IPS DF 4.7 (cell line): ENCODE measurements at regions not wholly inside any gene's neighbourhood (a gene's known extent, or its start where the extent isn't known, plus 50 kb on each side); places are given as distances from the start of the nearest gene placed in this dataset.

Experiments used
- DNase-seq: peaks from one replicate; pipeline ENCODE4 v3.0.0-alpha.2; 2013; ENCODE audit warnings: low spot score; ENCODE audit errors: extremely low read depth

- DNase-seq, result no peak
These were observed 574.8 kb downstream of the MBD2 start for GRCh38 chr18:53649621-53650020.

DNA sequence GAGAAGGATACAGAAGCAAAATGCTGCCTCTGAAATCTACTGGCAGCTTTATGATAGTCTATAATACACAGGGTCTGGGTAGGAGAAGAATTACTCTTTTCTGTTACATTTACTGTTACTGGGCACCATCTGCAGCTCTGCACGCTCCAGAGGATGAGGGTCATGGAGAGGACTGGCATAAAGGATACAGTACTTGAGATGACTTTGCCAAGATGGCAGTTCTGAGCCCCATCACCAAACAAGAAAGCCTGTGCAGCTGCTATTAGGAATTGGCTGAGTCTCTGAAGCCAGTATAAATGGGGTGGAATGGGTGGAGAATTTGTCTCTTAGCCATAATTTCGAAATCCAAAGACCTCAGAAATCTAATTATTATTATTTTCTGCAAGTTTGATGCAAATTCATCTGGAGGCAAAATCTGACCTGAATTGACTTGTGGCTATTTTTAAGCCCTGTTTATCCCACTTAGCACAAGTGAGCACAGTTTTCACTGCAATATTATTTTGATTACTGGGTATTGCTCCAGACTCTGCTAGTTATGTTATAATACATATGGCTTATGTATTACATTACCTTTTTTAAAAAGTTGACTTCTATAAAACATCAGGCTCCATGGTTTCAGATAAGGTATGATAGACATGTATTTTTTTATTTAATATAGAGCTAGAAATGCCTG lies 579.5 kb downstream of the MBD2 start:
- no peak for DNase-seq

- no peak for DNase-seq
These were observed 584.8 kb downstream of the MBD2 start for GRCh38 chr18:53639687-53640086.

DNA sequence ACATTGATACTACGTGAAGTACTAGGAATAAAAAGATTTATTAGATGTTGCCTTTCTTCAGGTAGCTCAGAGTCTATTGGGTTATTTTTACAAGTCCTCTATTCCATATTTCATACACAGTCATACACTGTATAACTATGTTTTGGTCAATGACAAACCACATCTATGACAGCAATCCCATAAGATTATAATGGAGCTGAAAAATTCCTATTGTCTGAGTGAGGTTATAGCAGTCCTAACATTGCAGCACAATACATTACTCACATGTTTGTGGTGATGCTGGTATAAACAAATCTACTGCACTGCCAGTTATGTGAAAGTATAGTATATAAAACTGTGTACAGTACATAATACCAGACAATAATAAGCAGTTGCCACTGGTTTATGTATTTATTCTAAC lies 595.1 kb downstream of the MBD2 start:
- no peak for DNase-seq

DNA sequence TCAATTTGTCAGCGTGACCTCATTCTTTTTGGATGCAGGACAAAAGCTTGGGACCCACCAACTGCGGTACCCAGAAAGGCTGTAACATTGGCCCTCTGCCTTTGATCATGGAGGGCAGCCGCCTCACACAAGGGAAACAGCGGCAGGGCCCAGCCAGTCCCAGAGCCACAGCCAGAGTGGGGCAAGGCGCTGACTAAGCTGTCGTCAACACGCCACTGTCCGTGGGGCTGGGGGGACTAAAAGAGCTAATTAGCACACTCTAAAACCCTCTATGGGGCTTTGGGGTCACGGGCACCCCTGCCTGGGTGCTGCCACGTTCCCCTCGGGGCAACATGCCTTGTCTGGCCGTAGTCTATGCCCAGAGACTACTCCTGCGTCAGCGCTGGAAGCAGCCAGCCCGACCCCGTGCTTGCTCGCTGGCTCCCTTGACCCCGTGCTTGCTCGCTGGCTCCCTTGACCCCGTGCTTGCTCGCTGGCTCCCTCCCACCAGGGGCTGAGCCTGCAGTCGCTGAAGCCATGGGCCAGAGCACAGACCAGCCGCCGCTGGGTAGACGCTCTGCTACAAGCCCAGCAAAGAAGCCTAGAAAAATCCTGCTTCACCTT lies 598.4 kb downstream of the MBD2 start:
- DNase-seq, result no peak

- DNase-seq, result no peak
These were observed 613.5 kb downstream of the MBD2 start for GRCh38 chr18:53610957-53611356.

GRCh38 chr18:53606792-53607191 lies 617.7 kb downstream of the MBD2 start:
- no peak for DNase-seq

DNA sequence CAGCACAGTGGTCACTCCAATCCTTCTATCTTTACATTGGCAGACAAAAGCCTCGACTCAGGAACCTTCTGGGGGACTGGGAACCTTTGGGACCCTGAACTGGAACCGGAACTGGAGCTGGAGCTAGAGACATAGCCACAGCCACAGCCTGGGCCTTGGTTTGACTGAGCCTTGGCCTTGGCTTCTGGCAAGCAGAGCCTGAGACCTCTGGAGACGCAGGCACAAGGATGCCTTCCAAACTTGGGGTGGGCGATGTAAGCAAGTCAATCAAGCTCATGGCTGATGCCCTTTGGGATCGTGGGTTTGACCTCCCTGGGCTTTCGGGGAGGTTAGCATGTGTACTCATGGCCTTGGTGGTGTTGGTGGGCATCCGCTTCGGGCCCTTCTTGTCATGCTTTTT lies 619.3 kb downstream of the MBD2 start:
- no peak for DNase-seq

GRCh38 chr18:53603276-53603675 lies 621.2 kb downstream of the MBD2 start:
- no peak for DNase-seq

DNA sequence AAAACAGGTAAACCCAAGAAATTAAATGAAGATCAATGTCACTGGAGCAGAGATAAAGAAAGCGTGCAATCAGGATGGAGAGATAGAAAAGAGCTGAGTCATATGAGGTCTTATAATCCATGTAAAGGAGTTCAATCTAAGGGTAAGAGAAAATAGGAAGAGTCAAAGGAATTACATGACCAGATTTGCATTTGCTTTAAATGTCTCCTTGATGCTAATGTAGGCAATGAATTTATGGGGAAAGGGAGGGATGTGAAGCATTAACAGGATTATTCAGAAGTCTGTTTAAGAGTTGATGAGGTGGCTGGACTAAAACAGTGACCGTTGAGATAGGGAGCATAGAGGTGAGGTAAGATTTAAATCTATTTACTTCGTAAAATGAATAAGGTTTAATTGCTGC lies 623.1 kb downstream of the MBD2 start:
- DNase-seq, result no peak

- DNase-seq, result no peak
These were observed 637.5 kb downstream of the MBD2 start for GRCh38 chr18:53586923-53587322.
